ENCODE measurements at regions not wholly inside any gene's neighbourhood (a gene's known extent, or its start where the extent isn't known, plus 50 kb on each side); places are given as distances from the start of the nearest gene placed in this dataset.

- TF ChIP-seq CTCF (IDR thresholded peaks at IDR 0.05; ENCODE audit: extremely low read depth in 1 of 2, insufficient read depth in 1 of 2, low read depth in 1 of 2, low read length in 2 of 2), result no peak
- TF ChIP-seq EZH2 (IDR thresholded peaks at IDR 0.05; ENCODE audit: borderline replicate concordance, low read depth, low read length, severe bottlenecking), result no peak
- TF ChIP-seq MAX (IDR thresholded peaks at IDR 0.05; ENCODE audit: insufficient read depth, insufficient read length), result no peak
- TF ChIP-seq POLR2AphosphoS5 (IDR thresholded peaks at IDR 0.05; ENCODE audit: insufficient read depth, low read depth, low read length), result no peak
- TF ChIP-seq POLR2A (IDR thresholded peaks at IDR 0.05; ENCODE audit: low read depth, low read length), result no peak
- no peak for TF ChIP-seq JUN (IDR thresholded peaks at IDR 0.05; ENCODE audit: borderline replicate concordance, insufficient read depth, insufficient read length, low read depth)
- no peak for TF ChIP-seq GATA2 (IDR thresholded peaks at IDR 0.05; ENCODE audit: insufficient read depth, insufficient read length, low read depth, low read length)
- no peak for TF ChIP-seq FOS (IDR thresholded peaks at IDR 0.05; ENCODE audit: borderline replicate concordance, insufficient read depth, low read length)
Measured at GRCh38 chr5:125289606-125290005, 543.2 kb upstream of the ZNF608 start.

Measured in endothelial cell of umbilical vein (primary cell).